H9 (cell line): ENCODE measurements at regions not wholly inside any gene's neighbourhood (a gene's known extent, or its start where the extent isn't known, plus 50 kb on each side); places are given as distances from the start of the nearest gene placed in this dataset.

Source experiments
- DNase-seq: peaks from one replicate; pipeline ENCODE4 v3.0.0-alpha.2; 2017
- H2AFZ ChIP-seq: one replicate; pipeline ENCODE4 v1.6.1; 2013; ENCODE audit warnings: mild to moderate bottlenecking, low read length, control low read depth, moderate library complexity
- H2AK5ac ChIP-seq: 2 replicates; pipeline ENCODE4 v1.6.1; 2013; ENCODE audit warnings: low read length, control low read depth, mixed read lengths; ENCODE audit not compliant: insufficient read length
- H2BK120ac ChIP-seq: one replicate; pipeline ENCODE4 v1.6.1; 2013; ENCODE audit warnings: low read depth, mild to moderate bottlenecking, low read length, control low read depth, inconsistent platforms; ENCODE audit not compliant: poor library complexity, severe bottlenecking
- H2BK12ac ChIP-seq: 2 replicates; pipeline ENCODE4 v1.6.1; 2013; ENCODE audit warnings: low read length, control low read depth, mixed read lengths, low read depth; ENCODE audit not compliant: insufficient read length
- H2BK15ac ChIP-seq: 2 replicates; pipeline ENCODE4 v1.6.1; 2013; ENCODE audit warnings: low read depth, low read length, control low read depth
- H2BK20ac ChIP-seq: one replicate; pipeline ENCODE4 v1.6.1; 2013; ENCODE audit warnings: low read depth, mild to moderate bottlenecking, low read length, control low read depth, inconsistent platforms; ENCODE audit not compliant: poor library complexity, severe bottlenecking
- H2BK5ac ChIP-seq: 2 replicates; pipeline ENCODE4 v1.6.1; 2013; ENCODE audit warnings: low read length, control low read depth, mixed read lengths; ENCODE audit not compliant: insufficient read length
- H3K14ac ChIP-seq: 2 replicates; pipeline ENCODE4 v1.6.1; 2013; ENCODE audit warnings: low read length, control low read depth; ENCODE audit not compliant: insufficient read depth
- H3K18ac ChIP-seq: 2 replicates; pipeline ENCODE4 v1.6.1; 2013; ENCODE audit warnings: low read depth, mild to moderate bottlenecking, mixed read lengths, low read length, control low read depth; ENCODE audit not compliant: insufficient read length
- H3K23ac ChIP-seq: 2 replicates; pipeline ENCODE4 v1.6.1; 2013; ENCODE audit warnings: low read length, control low read depth, mixed read lengths, low read depth; ENCODE audit not compliant: insufficient read length
- H3K23me2 ChIP-seq: 2 replicates; pipeline ENCODE4 v1.6.1; 2013; ENCODE audit warnings: low read depth, mild to moderate bottlenecking, mixed read lengths, low read length, control low read depth; ENCODE audit not compliant: insufficient read length, poor library complexity, severe bottlenecking
- H3K27ac ChIP-seq: 2 replicates; pipeline ENCODE4 v1.5.1; 2013; ENCODE audit warnings: low read length, control low read depth, mixed read lengths, low read depth; ENCODE audit not compliant: insufficient read length
- H3K27me3 ChIP-seq: 2 replicates; pipeline ENCODE4 v1.6.1; 2013; ENCODE audit warnings: low read length, control low read depth, inconsistent platforms; ENCODE audit not compliant: insufficient read depth
- H3K4ac ChIP-seq: 2 replicates; pipeline ENCODE4 v1.6.1; 2013; ENCODE audit warnings: low read depth, mild to moderate bottlenecking, control low read depth, inconsistent platforms, low read length, moderate library complexity
- H3K4me1 ChIP-seq: 2 replicates; pipeline ENCODE4 v1.6.1; 2013; ENCODE audit warnings: low read length, control low read depth, inconsistent platforms; ENCODE audit not compliant: insufficient read depth
- H3K4me2 ChIP-seq: 2 replicates; pipeline ENCODE4 v1.6.1; 2013; ENCODE audit warnings: low read length, control low read depth, mixed read lengths; ENCODE audit not compliant: insufficient read length, insufficient read depth
- H3K56ac ChIP-seq: 2 replicates; pipeline ENCODE4 v1.6.1; 2013; ENCODE audit warnings: low read depth, mild to moderate bottlenecking, mixed read lengths, low read length, control low read depth; ENCODE audit not compliant: insufficient read length
- H3K79me1 ChIP-seq: 2 replicates; pipeline ENCODE4 v1.6.1; 2013; ENCODE audit warnings: low read depth, mild to moderate bottlenecking, moderate library complexity, low read length, control low read depth, inconsistent platforms; ENCODE audit not compliant: insufficient read depth, poor library complexity, severe bottlenecking
- H3K79me2 ChIP-seq: 2 replicates; pipeline ENCODE4 v1.6.1; 2013; ENCODE audit warnings: low read length, control low read depth, inconsistent platforms; ENCODE audit not compliant: insufficient read depth
- H3K9ac ChIP-seq: 2 replicates; pipeline ENCODE4 v1.6.1; 2013; ENCODE audit warnings: low read length, control low read depth, mixed read lengths; ENCODE audit not compliant: insufficient read length; ENCODE audit errors: extremely low read depth
- H3K9me3 ChIP-seq: one replicate; pipeline ENCODE4 v1.6.1; 2013; ENCODE audit warnings: low read depth, low read length, inconsistent platforms; ENCODE audit not compliant: control insufficient read depth
- H3T11ph ChIP-seq: one replicate; pipeline ENCODE4 v1.6.1; 2013; ENCODE audit warnings: mild to moderate bottlenecking, low read length, control low read depth, inconsistent platforms
- H4K20me1 ChIP-seq: one replicate; pipeline ENCODE4 v1.6.1; 2013; ENCODE audit not compliant: control insufficient read depth, insufficient read length, insufficient read depth
- H4K5ac ChIP-seq: 2 replicates; pipeline ENCODE4 v1.6.1; 2013; ENCODE audit warnings: low read depth, mild to moderate bottlenecking, mixed read lengths, low read length, control low read depth; ENCODE audit not compliant: insufficient read length
- H4K8ac ChIP-seq: replicated peaks from 2 replicates; pipeline ENCODE4 v1.6.1; 2013; ENCODE audit warnings: low read length, control low read depth, mixed read lengths, low read depth; ENCODE audit not compliant: insufficient read length
- H4K91ac ChIP-seq: 2 replicates; pipeline ENCODE4 v1.6.1; 2013; ENCODE audit warnings: low read depth, mild to moderate bottlenecking, moderate library complexity, mixed read lengths, low read length, control low read depth; ENCODE audit not compliant: insufficient read length
- H3K27ac Mint-ChIP-seq, 3 experiments: 2 replicates in 2 of 3; 3 replicates in 1 of 3; pipeline ENCODE4 v1.8.0; 2020 to 2021; ENCODE audit warnings: mixed read lengths in 3 of 3, mild to moderate bottlenecking in 1 of 3, moderate library complexity in 1 of 3
- H3K27me3 Mint-ChIP-seq: 2 replicates; pipeline ENCODE4 v1.8.0; 2021; ENCODE audit warnings: low read depth, mild to moderate bottlenecking, moderate library complexity, mixed read lengths
- H3K36me3 Mint-ChIP-seq, 3 experiments: 2 replicates in 2 of 3; 3 replicates in 1 of 3; pipeline ENCODE4 v1.8.0; 2020 to 2021; ENCODE audit warnings: low read depth in 3 of 3, mixed read lengths in 3 of 3; ENCODE audit not compliant: insufficient read depth in 1 of 3
- H3K4me1 Mint-ChIP-seq, 2 experiments: 2 replicates each; pipeline ENCODE4 v1.8.0; 2020; ENCODE audit warnings: mixed read lengths in 2 of 2
- H3K4me3 Mint-ChIP-seq, 2 experiments: 2 replicates in 1 of 2; 3 replicates in 1 of 2; pipeline ENCODE4 v1.8.0; 2020 to 2021; ENCODE audit warnings: mild to moderate bottlenecking in 2 of 2, mixed read lengths in 2 of 2, moderate library complexity in 1 of 2
- H3K9me3 Mint-ChIP-seq, 2 experiments: 2 replicates in 1 of 2; 3 replicates in 1 of 2; pipeline ENCODE4 v1.8.0; 2020; ENCODE audit warnings: mild to moderate bottlenecking in 2 of 2, mixed read lengths in 2 of 2, moderate library complexity in 1 of 2
- WGBS: extraction: QIAGEN DNeasy Blood & Tissue Kit; methylation state at CpG from one replicate; pipeline ENCODE4 v1.1.7; 2013; ENCODE audit warnings: missing lambda C conversion rate, low lambda C conversion rate, mixed read lengths; ENCODE audit not compliant: insufficient read length; ENCODE audit errors: extremely low coverage; 5-methylcytosine and 5-hydroxymethylcytosine counted together
- TF ChIP-seq, protein P1 (sequence below): fragments of 200-600 bp; sonication (generic); conservative IDR thresholded peaks from 3 replicates; pipeline ENCODE4 v1.8.0; 2021; ENCODE audit warnings: antibody characterized with exemption, mild to moderate bottlenecking

DNA sequence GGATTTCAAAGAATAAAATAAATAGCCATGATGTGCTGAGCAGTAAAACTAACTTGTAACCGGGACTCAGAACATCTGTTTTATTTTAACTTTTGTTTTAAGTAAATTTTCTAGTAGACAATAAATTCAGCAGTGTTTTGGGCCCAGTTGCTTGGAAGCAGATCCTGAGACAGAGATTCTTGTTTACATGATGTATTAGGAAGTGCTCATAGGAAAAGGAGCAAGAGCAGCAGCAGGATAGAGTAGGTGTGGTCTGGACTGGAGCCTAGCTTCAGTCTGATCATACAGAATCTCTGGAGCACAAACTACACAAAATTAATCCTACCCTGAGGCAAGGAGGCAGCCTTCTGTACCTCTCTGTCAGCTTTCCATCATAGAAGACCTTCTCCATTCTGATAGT lies 139.2 kb upstream of the CCNH start:
- Histone ChIP-seq H3K4me1 (no peaks in the 10 kb centered on the region), H3K27me3 (no peaks in the 10 kb centered on the region), H3K18ac (no peak overlapping the region), H3K79me2 (no peaks in the 10 kb centered on the region), H3K9me3 (no peaks in the 10 kb centered on the region), H3K27ac (no peak overlapping the region), H3T11ph (no peak overlapping the region), H2BK5ac (no peak overlapping the region), H3K14ac (no peak overlapping the region), H4K20me1 (no peaks in the 10 kb centered on the region), H2AFZ (no peak overlapping the region), H2BK12ac (no peak overlapping the region), H3K9ac (no peak overlapping the region), H3K56ac (no peak overlapping the region), H3K4ac (no peak overlapping the region), H3K79me1 (no peaks in the 10 kb centered on the region), H3K4me2 (no peak overlapping the region), H3K23ac (no peak overlapping the region), H4K91ac (no peak overlapping the region), H4K8ac (no peak overlapping the region), H3K23me2 (no peaks in the 10 kb centered on the region), H2BK120ac (no peak overlapping the region), H2AK5ac (no peak overlapping the region), H2BK20ac (no peak overlapping the region), H2BK15ac (no peak overlapping the region), H4K5ac (no peak overlapping the region)
- no CpG with 5 or more reads among the region's 1 CpG for WGBS
- Mint-ChIP-seq H3K27me3 (no peaks in the 10 kb centered on the region), H3K36me3 (peaks cover 0 to 2% (median 0%) of the 10 kb centered on the region in 3 experiments; a peak in 2 of 7 replicates), H3K4me1 (peaks cover 0 to 3% of the 10 kb centered on the region in 2 experiments; a peak in 1 of 4 replicates), H3K9me3 (peaks cover 6 to 7% of the 10 kb centered on the region in 2 experiments; a peak in 4 of 5 replicates), H3K4me3 (no peak overlapping the region), H3K27ac (no peak overlapping the region)
- TF ChIP-seq, protein P1, sequence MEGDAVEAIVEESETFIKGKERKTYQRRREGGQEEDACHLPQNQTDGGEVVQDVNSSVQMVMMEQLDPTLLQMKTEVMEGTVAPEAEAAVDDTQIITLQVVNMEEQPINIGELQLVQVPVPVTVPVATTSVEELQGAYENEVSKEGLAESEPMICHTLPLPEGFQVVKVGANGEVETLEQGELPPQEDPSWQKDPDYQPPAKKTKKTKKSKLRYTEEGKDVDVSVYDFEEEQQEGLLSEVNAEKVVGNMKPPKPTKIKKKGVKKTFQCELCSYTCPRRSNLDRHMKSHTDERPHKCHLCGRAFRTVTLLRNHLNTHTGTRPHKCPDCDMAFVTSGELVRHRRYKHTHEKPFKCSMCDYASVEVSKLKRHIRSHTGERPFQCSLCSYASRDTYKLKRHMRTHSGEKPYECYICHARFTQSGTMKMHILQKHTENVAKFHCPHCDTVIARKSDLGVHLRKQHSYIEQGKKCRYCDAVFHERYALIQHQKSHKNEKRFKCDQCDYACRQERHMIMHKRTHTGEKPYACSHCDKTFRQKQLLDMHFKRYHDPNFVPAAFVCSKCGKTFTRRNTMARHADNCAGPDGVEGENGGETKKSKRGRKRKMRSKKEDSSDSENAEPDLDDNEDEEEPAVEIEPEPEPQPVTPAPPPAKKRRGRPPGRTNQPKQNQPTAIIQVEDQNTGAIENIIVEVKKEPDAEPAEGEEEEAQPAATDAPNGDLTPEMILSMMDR, result no peak
- no peak for DNase-seq
